ENCODE measurements at regions not wholly inside any gene's neighbourhood (a gene's known extent, or its start where the extent isn't known, plus 50 kb on each side); places are given as distances from the start of the nearest gene placed in this dataset.

DNA sequence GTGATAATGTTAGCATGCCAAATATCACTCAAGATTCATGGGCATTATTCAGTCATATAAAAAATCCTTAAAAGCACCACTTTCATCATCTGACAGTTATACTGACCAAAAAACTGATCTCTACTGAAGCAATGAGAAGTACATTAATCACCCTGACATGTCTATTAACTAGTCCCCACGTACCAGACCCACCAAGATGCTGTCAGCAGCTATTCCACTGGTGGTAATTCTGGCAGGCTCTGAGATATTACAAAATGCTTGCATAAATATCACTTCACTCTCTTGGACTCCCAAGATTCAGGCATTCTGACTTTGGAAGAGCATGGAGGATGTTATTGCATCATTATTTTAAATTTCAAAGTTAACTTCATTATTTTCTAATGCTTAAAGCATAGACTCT lies 717.0 kb downstream of the DNAH5 start:
- Mint-ChIP-seq H3K36me3 (ENCODE audit: unreplicated experiment) (no peaks in the 10 kb centered on the region), H3K27me3 (ENCODE audit: unreplicated experiment) (no peaks in the 10 kb centered on the region), H3K9me3 (ENCODE audit: unreplicated experiment) (no peaks in the 10 kb centered on the region), H3K27ac (ENCODE audit: unreplicated experiment) (no peak overlapping the region), H3K4me1 (ENCODE audit: low read depth, unreplicated experiment) (no peaks in the 10 kb centered on the region), H3K4me3 (ENCODE audit: unreplicated experiment) (no peak overlapping the region)
- TF ChIP-seq, protein P1, sequence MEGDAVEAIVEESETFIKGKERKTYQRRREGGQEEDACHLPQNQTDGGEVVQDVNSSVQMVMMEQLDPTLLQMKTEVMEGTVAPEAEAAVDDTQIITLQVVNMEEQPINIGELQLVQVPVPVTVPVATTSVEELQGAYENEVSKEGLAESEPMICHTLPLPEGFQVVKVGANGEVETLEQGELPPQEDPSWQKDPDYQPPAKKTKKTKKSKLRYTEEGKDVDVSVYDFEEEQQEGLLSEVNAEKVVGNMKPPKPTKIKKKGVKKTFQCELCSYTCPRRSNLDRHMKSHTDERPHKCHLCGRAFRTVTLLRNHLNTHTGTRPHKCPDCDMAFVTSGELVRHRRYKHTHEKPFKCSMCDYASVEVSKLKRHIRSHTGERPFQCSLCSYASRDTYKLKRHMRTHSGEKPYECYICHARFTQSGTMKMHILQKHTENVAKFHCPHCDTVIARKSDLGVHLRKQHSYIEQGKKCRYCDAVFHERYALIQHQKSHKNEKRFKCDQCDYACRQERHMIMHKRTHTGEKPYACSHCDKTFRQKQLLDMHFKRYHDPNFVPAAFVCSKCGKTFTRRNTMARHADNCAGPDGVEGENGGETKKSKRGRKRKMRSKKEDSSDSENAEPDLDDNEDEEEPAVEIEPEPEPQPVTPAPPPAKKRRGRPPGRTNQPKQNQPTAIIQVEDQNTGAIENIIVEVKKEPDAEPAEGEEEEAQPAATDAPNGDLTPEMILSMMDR (IDR thresholded peaks at IDR 0.05; ENCODE audit: partially characterized antibody, unreplicated experiment): no peak
- no peak for DNase-seq

DNA sequence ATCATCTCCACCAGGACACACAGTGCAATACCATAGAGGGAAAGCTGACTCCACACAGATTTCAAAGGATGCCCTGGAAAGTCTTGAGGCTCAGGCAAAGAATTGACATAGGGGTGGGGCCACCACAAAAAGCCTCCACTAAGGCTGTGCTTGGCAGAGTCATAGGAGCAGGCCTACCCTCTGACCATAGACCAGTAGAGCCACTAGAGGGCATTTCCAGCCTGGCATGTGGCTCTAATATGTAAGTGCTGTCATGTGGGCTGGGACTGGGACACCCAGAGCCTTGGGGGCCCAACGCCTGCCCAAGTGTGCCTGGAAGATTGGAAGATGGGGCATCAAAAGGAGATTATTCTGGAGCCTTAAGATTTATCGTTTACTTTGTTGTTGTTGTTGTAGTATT lies 726.0 kb downstream of the DNAH5 start:
- no peaks in the 10 kb centered on the region for H3K4me1 Mint-ChIP-seq (ENCODE audit: low read depth, unreplicated experiment)
- TF ChIP-seq, protein P1 (IDR thresholded peaks at IDR 0.05; ENCODE audit: partially characterized antibody, unreplicated experiment): no peak
- no peak for DNase-seq
- no peak overlapping the region for H3K27ac Mint-ChIP-seq (ENCODE audit: unreplicated experiment)
- H3K27me3 Mint-ChIP-seq (ENCODE audit: unreplicated experiment): no peaks in the 10 kb centered on the region
- H3K36me3 Mint-ChIP-seq (ENCODE audit: unreplicated experiment): no peaks in the 10 kb centered on the region
- no peak overlapping the region for H3K4me3 Mint-ChIP-seq (ENCODE audit: unreplicated experiment)
- H3K9me3 Mint-ChIP-seq (ENCODE audit: unreplicated experiment): no peaks in the 10 kb centered on the region

DNA sequence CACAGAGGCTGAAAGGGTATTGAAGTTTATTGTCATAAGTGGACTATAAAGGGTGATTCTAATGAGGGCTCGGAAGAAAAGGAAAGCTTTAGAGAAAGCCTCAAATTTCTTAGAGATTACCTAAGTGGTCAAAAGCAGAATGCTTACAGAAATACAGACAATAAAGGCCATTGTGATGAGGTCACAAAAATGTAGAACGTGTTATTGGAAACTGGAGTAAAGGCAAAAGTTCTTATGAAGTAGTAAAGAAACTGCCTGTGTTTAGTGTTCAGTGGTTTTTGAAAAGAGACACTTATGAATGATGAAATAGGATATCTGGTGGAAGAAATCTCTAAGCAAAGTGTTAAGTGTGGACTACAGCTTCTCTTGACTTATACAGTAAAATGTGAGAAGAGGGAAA lies 726.9 kb downstream of the DNAH5 start:
- Mint-ChIP-seq H3K27me3 (ENCODE audit: unreplicated experiment) (no peaks in the 10 kb centered on the region), H3K4me3 (ENCODE audit: unreplicated experiment) (no peak overlapping the region), H3K36me3 (ENCODE audit: unreplicated experiment) (no peaks in the 10 kb centered on the region), H3K9me3 (ENCODE audit: unreplicated experiment) (no peaks in the 10 kb centered on the region), H3K27ac (ENCODE audit: unreplicated experiment) (no peak overlapping the region), H3K4me1 (ENCODE audit: low read depth, unreplicated experiment) (peaks cover under 1% of the 10 kb centered on the region)
- no peak for DNase-seq
- TF ChIP-seq, protein P1 (IDR thresholded peaks at IDR 0.05; ENCODE audit: partially characterized antibody, unreplicated experiment): no peak

DNA sequence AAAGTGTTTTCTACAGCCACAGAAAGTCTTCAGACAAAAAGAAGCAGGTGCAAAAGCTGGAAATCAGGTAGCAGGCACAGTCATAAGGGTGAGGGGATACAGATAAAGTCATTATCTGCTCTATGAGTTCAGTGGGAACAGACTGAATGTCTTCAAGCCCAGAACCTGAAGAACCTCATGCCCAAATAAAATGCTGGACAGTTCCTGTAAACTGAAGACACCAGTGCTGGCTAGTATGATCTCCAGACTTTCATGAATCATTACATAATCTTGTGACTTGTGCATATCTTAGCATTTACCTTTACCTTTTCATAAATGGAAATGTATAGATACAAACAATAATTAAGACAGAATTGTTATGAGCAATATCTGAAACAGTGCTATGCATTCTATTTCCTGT lies 728.7 kb downstream of the DNAH5 start:
- H3K27me3 Mint-ChIP-seq (ENCODE audit: unreplicated experiment): no peaks in the 10 kb centered on the region
- no peaks in the 10 kb centered on the region for H3K36me3 Mint-ChIP-seq (ENCODE audit: unreplicated experiment)
- DNase-seq: no peak

DNA sequence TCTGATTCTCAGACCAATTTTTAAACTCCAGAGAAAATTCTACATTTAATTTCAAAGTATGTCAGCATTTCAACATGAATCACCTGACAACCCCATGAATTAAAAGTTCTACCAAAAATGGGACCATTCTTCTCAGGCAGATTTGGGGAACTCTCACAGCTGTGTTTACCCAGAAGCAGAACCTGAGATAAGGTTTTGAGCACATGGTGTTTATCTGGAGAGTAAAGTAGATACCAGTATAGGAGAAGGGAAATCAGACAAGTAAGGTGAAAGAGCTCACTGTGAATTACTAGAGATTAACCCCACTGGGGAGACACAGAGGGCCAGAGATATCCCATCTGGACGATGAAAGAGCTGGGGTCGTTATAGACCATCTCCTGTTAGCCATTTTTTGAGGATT lies 729.1 kb downstream of the DNAH5 start:
- Mint-ChIP-seq H3K27ac (ENCODE audit: unreplicated experiment) (no peak overlapping the region), H3K4me3 (ENCODE audit: unreplicated experiment) (no peak overlapping the region), H3K27me3 (ENCODE audit: unreplicated experiment) (no peaks in the 10 kb centered on the region), H3K4me1 (ENCODE audit: low read depth, unreplicated experiment) (peaks cover 5% of the 10 kb centered on the region), H3K9me3 (ENCODE audit: unreplicated experiment) (no peaks in the 10 kb centered on the region), H3K36me3 (ENCODE audit: unreplicated experiment) (no peaks in the 10 kb centered on the region)
- TF ChIP-seq, protein P1 (IDR thresholded peaks at IDR 0.05; ENCODE audit: partially characterized antibody, unreplicated experiment): no peak
- DNase-seq: no peak

More for the DNA sequence above, 728.7 kb downstream of the DNAH5 start:
- Mint-ChIP-seq H3K9me3 (ENCODE audit: unreplicated experiment) (no peaks in the 10 kb centered on the region), H3K27ac (ENCODE audit: unreplicated experiment) (no peak overlapping the region), H3K4me3 (ENCODE audit: unreplicated experiment) (no peak overlapping the region), H3K4me1 (ENCODE audit: low read depth, unreplicated experiment) (peaks cover 5% of the 10 kb centered on the region)
- TF ChIP-seq, protein P1 (IDR thresholded peaks at IDR 0.05; ENCODE audit: partially characterized antibody, unreplicated experiment): no peak
